H9 (cell line): ENCODE measurements at regions not wholly inside any gene's neighbourhood (a gene's known extent, or its start where the extent isn't known, plus 50 kb on each side); places are given as distances from the start of the nearest gene placed in this dataset.

Experiments used
- DNase-seq: peaks from one replicate; pipeline ENCODE4 v3.0.0-alpha.2; 2017
- H2AFZ ChIP-seq: one replicate; pipeline ENCODE4 v1.6.1; 2013; ENCODE audit warnings: mild to moderate bottlenecking, low read length, control low read depth, moderate library complexity
- H2AK5ac ChIP-seq: 2 replicates; pipeline ENCODE4 v1.6.1; 2013; ENCODE audit warnings: low read length, control low read depth, mixed read lengths; ENCODE audit not compliant: insufficient read length
- H2BK120ac ChIP-seq: one replicate; pipeline ENCODE4 v1.6.1; 2013; ENCODE audit warnings: low read depth, mild to moderate bottlenecking, low read length, control low read depth, inconsistent platforms; ENCODE audit not compliant: poor library complexity, severe bottlenecking
- H2BK12ac ChIP-seq: 2 replicates; pipeline ENCODE4 v1.6.1; 2013; ENCODE audit warnings: low read length, control low read depth, mixed read lengths, low read depth; ENCODE audit not compliant: insufficient read length
- H2BK15ac ChIP-seq: 2 replicates; pipeline ENCODE4 v1.6.1; 2013; ENCODE audit warnings: low read depth, low read length, control low read depth
- H2BK20ac ChIP-seq: one replicate; pipeline ENCODE4 v1.6.1; 2013; ENCODE audit warnings: low read depth, mild to moderate bottlenecking, low read length, control low read depth, inconsistent platforms; ENCODE audit not compliant: poor library complexity, severe bottlenecking
- H2BK5ac ChIP-seq: 2 replicates; pipeline ENCODE4 v1.6.1; 2013; ENCODE audit warnings: low read length, control low read depth, mixed read lengths; ENCODE audit not compliant: insufficient read length
- H3K14ac ChIP-seq: 2 replicates; pipeline ENCODE4 v1.6.1; 2013; ENCODE audit warnings: low read length, control low read depth; ENCODE audit not compliant: insufficient read depth
- H3K18ac ChIP-seq: 2 replicates; pipeline ENCODE4 v1.6.1; 2013; ENCODE audit warnings: low read depth, mild to moderate bottlenecking, mixed read lengths, low read length, control low read depth; ENCODE audit not compliant: insufficient read length
- H3K23ac ChIP-seq: 2 replicates; pipeline ENCODE4 v1.6.1; 2013; ENCODE audit warnings: low read length, control low read depth, mixed read lengths, low read depth; ENCODE audit not compliant: insufficient read length
- H3K23me2 ChIP-seq: 2 replicates; pipeline ENCODE4 v1.6.1; 2013; ENCODE audit warnings: low read depth, mild to moderate bottlenecking, mixed read lengths, low read length, control low read depth; ENCODE audit not compliant: insufficient read length, poor library complexity, severe bottlenecking
- H3K27ac ChIP-seq: 2 replicates; pipeline ENCODE4 v1.5.1; 2013; ENCODE audit warnings: low read length, control low read depth, mixed read lengths, low read depth; ENCODE audit not compliant: insufficient read length
- H3K27me3 ChIP-seq: 2 replicates; pipeline ENCODE4 v1.6.1; 2013; ENCODE audit warnings: low read length, control low read depth, inconsistent platforms; ENCODE audit not compliant: insufficient read depth
- H3K4ac ChIP-seq: 2 replicates; pipeline ENCODE4 v1.6.1; 2013; ENCODE audit warnings: low read depth, mild to moderate bottlenecking, control low read depth, inconsistent platforms, low read length, moderate library complexity
- H3K4me1 ChIP-seq: 2 replicates; pipeline ENCODE4 v1.6.1; 2013; ENCODE audit warnings: low read length, control low read depth, inconsistent platforms; ENCODE audit not compliant: insufficient read depth
- H3K4me2 ChIP-seq: 2 replicates; pipeline ENCODE4 v1.6.1; 2013; ENCODE audit warnings: low read length, control low read depth, mixed read lengths; ENCODE audit not compliant: insufficient read length, insufficient read depth
- H3K56ac ChIP-seq: 2 replicates; pipeline ENCODE4 v1.6.1; 2013; ENCODE audit warnings: low read depth, mild to moderate bottlenecking, mixed read lengths, low read length, control low read depth; ENCODE audit not compliant: insufficient read length
- H3K79me1 ChIP-seq: 2 replicates; pipeline ENCODE4 v1.6.1; 2013; ENCODE audit warnings: low read depth, mild to moderate bottlenecking, moderate library complexity, low read length, control low read depth, inconsistent platforms; ENCODE audit not compliant: insufficient read depth, poor library complexity, severe bottlenecking
- H3K79me2 ChIP-seq: 2 replicates; pipeline ENCODE4 v1.6.1; 2013; ENCODE audit warnings: low read length, control low read depth, inconsistent platforms; ENCODE audit not compliant: insufficient read depth
- H3K9ac ChIP-seq: 2 replicates; pipeline ENCODE4 v1.6.1; 2013; ENCODE audit warnings: low read length, control low read depth, mixed read lengths; ENCODE audit not compliant: insufficient read length; ENCODE audit errors: extremely low read depth
- H3K9me3 ChIP-seq: one replicate; pipeline ENCODE4 v1.6.1; 2013; ENCODE audit warnings: low read depth, low read length, inconsistent platforms; ENCODE audit not compliant: control insufficient read depth
- H3T11ph ChIP-seq: one replicate; pipeline ENCODE4 v1.6.1; 2013; ENCODE audit warnings: mild to moderate bottlenecking, low read length, control low read depth, inconsistent platforms
- H4K20me1 ChIP-seq: one replicate; pipeline ENCODE4 v1.6.1; 2013; ENCODE audit not compliant: control insufficient read depth, insufficient read length, insufficient read depth
- H4K5ac ChIP-seq: 2 replicates; pipeline ENCODE4 v1.6.1; 2013; ENCODE audit warnings: low read depth, mild to moderate bottlenecking, mixed read lengths, low read length, control low read depth; ENCODE audit not compliant: insufficient read length
- H4K8ac ChIP-seq: replicated peaks from 2 replicates; pipeline ENCODE4 v1.6.1; 2013; ENCODE audit warnings: low read length, control low read depth, mixed read lengths, low read depth; ENCODE audit not compliant: insufficient read length
- H4K91ac ChIP-seq: 2 replicates; pipeline ENCODE4 v1.6.1; 2013; ENCODE audit warnings: low read depth, mild to moderate bottlenecking, moderate library complexity, mixed read lengths, low read length, control low read depth; ENCODE audit not compliant: insufficient read length
- H3K27ac Mint-ChIP-seq, 3 experiments: 2 replicates in 2 of 3; 3 replicates in 1 of 3; pipeline ENCODE4 v1.8.0; 2020 to 2021; ENCODE audit warnings: mixed read lengths in 3 of 3, mild to moderate bottlenecking in 1 of 3, moderate library complexity in 1 of 3
- H3K27me3 Mint-ChIP-seq: 2 replicates; pipeline ENCODE4 v1.8.0; 2021; ENCODE audit warnings: low read depth, mild to moderate bottlenecking, moderate library complexity, mixed read lengths
- H3K36me3 Mint-ChIP-seq, 3 experiments: 2 replicates in 2 of 3; 3 replicates in 1 of 3; pipeline ENCODE4 v1.8.0; 2020 to 2021; ENCODE audit warnings: low read depth in 3 of 3, mixed read lengths in 3 of 3; ENCODE audit not compliant: insufficient read depth in 1 of 3
- H3K4me1 Mint-ChIP-seq, 2 experiments: 2 replicates each; pipeline ENCODE4 v1.8.0; 2020; ENCODE audit warnings: mixed read lengths in 2 of 2
- H3K4me3 Mint-ChIP-seq, 2 experiments: 2 replicates in 1 of 2; 3 replicates in 1 of 2; pipeline ENCODE4 v1.8.0; 2020 to 2021; ENCODE audit warnings: mild to moderate bottlenecking in 2 of 2, mixed read lengths in 2 of 2, moderate library complexity in 1 of 2
- H3K9me3 Mint-ChIP-seq, 2 experiments: 2 replicates in 1 of 2; 3 replicates in 1 of 2; pipeline ENCODE4 v1.8.0; 2020; ENCODE audit warnings: mild to moderate bottlenecking in 2 of 2, mixed read lengths in 2 of 2, moderate library complexity in 1 of 2
- CTCF ChIP-seq: fragments of 200-600 bp; sonication (generic); conservative IDR thresholded peaks from 3 replicates; pipeline ENCODE4 v1.8.0; 2021; ENCODE audit warnings: antibody characterized with exemption, mild to moderate bottlenecking
- WGBS: extraction: QIAGEN DNeasy Blood & Tissue Kit; methylation state at CpG from one replicate; pipeline ENCODE4 v1.1.7; 2013; ENCODE audit warnings: missing lambda C conversion rate, low lambda C conversion rate, mixed read lengths; ENCODE audit not compliant: insufficient read length; ENCODE audit errors: extremely low coverage; 5-methylcytosine and 5-hydroxymethylcytosine counted together

- DNase-seq = no peak
- Histone ChIP-seq H3K79me2 (no peaks in the 10 kb centered on the region), H2BK15ac (no peak overlapping the region), H2BK5ac (no peak overlapping the region), H4K5ac (no peak overlapping the region), H4K91ac (no peak overlapping the region), H3K56ac (no peak overlapping the region), H2AK5ac (no peak overlapping the region), H4K20me1 (no peaks in the 10 kb centered on the region), H3K27ac (no peak overlapping the region), H2BK12ac (no peak overlapping the region), H3K4me1 (no peaks in the 10 kb centered on the region), H4K8ac (no peak overlapping the region), H3K9me3 (no peaks in the 10 kb centered on the region), H3K18ac (no peak overlapping the region), H3T11ph (no peak overlapping the region), H3K4ac (no peak overlapping the region), H3K9ac (no peak overlapping the region), H2BK120ac (no peak overlapping the region), H3K79me1 (no peaks in the 10 kb centered on the region), H3K27me3 (no peaks in the 10 kb centered on the region), H3K14ac (no peak overlapping the region), H2AFZ (no peak overlapping the region), H2BK20ac (no peak overlapping the region), H3K23ac (no peak overlapping the region), H3K4me2 (no peak overlapping the region), H3K23me2 (no peaks in the 10 kb centered on the region)
- Mint-ChIP-seq H3K27me3 (no peaks in the 10 kb centered on the region; the same call in 1 of the 2 replicates), H3K4me3 (no peak overlapping the region), H3K4me1 (no peaks in the 10 kb centered on the region), H3K27ac (no peak overlapping the region), H3K36me3 (peaks cover 16 to 37% (median 19%) of the 10 kb centered on the region in 3 experiments), H3K9me3 (peaks cover 31 to 35% of the 10 kb centered on the region in 2 experiments)
- no peak for TF ChIP-seq CTCF
- WGBS = no CpG with 5 or more reads among the region's 2 CpGs
Observed at GRCh38 chr18:71846716-71847115, 697.4 kb downstream of the CBLN2 start.
